IPS-NIHi11 (cell line): ENCODE measurements at regions not wholly inside any gene's neighbourhood (a gene's known extent, or its start where the extent isn't known, plus 50 kb on each side); places are given as distances from the start of the nearest gene placed in this dataset.

Experiments used
- DNase-seq: peaks from one replicate; pipeline ENCODE4 v3.0.0; 2012; ENCODE audit warnings: mixed read lengths, low spot score

DNA sequence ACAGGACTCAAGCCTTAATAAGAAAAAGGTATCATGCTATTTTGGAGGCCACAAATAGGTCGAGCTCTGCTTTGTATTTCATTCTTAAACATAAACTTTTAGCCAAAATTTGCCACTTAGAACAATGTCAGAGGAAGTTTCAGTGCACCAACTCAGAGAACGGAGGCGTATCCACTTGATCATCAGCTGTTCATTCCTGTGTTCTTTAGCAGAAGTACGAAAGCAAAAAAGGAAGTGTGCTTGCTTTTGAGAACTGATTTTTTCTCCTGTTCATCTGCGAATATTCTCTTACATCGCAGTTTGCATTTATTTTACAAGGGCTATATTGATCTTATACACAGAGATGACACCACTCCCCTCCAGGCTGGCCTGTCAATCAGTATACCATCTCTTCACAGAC lies 188.6 kb upstream of the SOX5 start:
- DNase-seq, result no peak

DNA sequence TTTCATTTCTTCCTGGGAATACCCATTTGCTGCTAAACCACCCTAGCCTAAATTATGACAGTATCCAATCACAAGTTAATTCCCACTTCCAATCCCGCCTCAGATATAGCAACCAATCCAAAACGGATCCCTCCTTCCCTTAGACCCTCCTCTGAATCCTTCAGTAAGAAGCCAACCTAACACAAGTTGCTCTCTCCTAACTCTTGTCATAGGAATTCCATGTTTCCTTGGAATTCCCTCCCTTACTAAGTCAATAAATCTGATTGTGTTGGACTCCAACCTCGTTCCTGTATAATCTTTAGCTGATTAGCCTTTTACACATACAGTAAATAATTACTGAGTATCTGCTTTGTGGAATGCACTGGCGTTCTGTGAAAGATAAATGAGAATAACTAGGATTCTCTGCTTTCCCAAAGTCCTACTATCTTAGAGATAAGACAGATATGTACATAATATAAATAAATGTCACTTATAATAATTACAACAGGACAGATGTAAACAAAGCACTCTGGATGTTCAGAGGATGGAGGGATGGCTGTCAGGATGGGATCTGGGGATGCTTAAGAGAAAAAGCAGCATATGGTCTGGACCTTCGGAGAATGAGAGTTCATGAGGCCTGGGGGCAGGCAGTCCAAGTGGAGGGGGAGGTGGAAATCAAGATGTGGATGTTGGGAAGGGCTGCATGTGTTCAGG lies 185.8 kb upstream of the SOX5 start:
- no peak for DNase-seq

DNA sequence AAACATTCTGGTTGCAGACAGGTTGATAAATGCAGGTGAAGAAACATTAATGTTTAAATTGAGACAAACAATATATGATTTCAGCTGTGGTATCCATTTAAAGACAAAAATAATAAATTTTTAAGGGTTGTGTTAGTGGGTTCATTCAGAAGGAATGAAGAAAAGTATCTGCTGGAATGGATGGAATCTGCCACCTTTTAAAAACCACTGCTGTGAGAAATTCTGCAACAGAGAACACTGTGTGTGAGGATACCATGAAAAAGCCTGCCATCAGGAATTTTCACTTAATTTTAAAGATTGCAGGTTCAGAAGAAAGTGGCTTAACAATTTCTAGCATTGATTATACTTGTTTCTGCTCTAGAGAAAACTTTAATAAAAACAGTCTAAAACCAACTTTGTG lies 184.6 kb upstream of the SOX5 start:
- DNase-seq, result no peak

DNA sequence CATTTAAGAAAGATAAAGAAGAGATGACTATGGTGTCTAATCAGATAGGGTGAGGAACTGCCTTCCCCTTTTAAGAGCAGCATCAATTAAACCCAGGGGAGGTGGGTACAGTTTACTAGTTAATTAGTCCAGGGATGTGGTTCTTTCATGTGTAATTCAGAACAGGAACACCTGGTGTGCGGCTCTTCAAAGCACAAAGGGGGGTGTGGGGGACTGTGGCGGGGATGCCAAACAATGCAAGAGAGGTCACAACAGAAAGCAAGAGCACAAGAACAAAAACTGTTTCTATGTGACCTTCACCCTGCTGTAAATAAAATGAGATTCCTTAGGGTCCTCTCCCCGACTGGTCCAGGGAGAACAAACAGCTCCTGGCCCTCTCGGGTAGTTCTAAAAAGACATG lies 183.9 kb upstream of the SOX5 start:
- peak; percentile 77 for DNase-seq

DNA sequence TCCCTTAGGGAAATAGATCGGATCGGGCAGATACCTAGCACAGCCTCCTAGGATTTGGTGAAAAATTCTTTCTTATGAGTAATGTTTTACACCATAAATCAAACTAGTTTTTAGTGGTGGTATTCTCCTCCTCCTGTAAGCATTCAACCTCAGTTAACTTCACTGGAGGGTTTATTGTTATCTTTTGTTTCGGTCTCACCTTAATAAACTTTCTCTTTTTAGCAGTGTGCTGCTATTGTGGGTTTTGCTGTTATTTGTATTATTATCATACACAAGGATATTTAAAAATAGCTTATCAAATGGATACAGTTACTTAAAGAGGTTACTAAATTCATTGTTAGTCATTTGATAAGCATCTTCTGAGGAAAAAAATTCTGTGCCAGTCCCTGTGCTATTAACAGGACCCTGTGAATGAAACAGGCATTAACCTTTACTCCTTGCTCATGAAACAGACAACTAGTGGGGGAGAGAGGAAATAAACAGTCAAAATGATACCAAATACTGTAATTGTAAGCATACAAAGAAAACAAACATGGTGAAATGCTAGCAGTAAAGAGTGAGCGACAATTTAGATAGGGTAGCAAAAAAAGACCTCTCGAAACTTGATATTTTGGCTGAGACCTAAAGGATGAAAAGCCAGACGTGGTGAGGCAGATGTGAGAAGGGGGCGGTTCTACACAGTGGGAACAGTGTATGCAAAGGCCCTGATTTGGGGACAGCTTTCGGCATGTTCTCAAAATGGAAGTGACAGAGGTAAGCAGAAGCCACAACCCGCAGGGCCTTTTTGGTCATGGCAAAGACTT lies 178.7 kb upstream of the SOX5 start:
- no peak for DNase-seq

DNA sequence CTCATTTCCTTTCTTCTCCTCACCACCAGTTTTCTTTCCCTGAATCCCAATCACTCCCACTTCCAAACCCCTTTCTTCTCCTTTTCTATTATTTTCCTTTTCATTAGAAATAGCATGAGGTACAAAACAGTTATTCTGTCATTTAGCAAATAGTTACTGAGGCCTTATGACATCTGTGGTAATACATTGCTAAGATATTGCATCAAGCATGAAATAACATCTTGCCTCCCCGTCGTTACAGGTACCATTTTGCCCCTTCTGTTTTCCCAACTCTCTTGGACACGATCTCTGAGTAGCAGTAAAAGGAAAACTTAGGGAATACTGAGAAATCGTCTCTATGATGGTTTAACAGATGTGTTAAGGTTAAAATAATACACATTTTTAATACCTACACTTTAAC lies 175.8 kb upstream of the SOX5 start:
- DNase-seq, result no peak

DNA sequence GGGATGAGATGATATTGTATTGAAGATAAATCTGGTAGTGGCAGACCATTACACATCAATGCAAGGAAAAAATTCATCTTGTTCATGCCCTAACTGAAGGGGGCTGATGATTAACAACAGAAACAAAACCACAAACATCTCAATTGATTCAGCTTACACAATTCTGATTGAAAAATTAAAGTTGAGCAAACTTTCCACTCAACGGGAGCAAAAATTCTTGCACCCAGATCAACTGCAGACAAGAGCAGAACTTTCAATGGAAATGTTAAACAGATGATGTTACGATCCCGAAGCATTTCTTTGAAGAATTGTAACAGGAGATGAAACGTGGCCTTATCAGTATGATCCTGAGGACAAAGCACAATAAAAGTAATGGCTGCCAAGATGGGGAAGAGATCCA lies 172.4 kb upstream of the SOX5 start:
- no peak for DNase-seq

DNA sequence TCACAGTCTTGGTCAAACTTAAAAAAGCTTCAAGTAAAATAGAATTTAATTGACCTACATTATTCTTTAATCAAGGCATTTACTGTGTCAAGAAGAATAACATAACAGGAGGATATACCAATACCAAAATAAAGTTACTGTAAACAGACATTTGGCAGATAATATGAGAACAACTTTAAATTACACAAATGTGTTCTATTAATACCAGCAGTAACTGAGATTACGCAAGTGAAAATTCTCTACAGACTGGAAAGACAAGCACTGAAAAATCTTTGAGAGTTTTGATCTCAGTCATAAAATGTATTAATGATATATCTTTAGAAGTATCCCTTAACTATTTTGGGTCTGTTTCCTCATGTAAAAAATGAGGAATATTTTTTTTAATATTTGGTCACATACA lies 169.2 kb upstream of the SOX5 start:
- DNase-seq, result no peak

DNA sequence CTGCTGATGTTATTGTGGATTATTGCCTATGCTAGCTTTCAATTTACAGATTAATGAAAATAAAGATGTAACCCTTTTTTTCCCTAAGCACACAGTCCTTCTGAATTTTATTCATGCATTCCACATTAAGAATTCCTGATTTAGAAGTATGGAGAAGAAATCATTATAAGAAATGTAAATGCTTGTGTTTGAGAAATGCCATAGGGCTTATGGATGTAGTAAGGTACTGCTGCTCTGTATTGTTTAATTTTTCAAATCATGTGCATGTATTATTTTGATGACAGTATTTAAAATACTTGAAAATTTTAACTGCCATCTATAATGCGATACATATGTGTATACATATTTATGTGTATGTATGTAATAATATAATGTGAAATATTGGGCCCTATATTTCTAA lies 167.1 kb upstream of the SOX5 start:
- DNase-seq, result no peak

DNA sequence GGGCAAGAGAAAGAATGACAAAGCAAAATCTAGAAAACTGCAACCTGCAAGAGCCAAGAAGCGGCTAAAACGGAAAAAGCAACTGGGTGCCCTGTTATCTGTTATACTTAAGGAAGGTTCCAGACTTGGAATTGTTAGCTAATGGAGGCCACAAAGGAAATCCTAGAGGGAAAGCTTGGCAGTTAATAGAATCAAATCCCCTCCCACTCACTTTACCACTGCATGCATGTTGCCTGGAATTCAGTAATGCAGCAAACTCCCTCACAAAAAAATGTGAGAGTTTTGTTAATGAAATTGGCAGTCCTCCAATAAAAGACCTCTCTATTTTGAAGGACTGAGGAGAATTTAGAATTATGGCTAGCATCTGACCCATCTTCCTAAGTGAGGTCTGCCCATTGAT lies 164.2 kb upstream of the SOX5 start:
- no peak for DNase-seq

DNA sequence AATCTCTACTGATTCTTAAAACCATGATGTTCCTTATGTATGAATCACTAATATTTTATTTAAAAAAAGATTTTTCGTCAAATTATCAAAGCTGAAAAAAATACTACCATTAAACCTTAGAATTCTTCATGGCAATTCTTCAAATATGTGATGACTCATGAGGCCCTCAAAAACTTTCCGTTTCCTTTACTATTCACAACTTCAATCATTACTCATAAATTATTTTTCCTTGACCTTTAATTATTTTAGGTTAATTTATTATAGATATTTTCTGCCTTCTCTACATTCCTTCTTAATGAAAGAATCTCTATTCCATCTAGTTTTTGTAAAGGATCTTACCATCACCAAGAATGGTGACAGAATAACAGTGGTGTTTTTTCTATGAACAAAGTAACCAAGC lies 162.1 kb upstream of the SOX5 start:
- DNase-seq, result no peak

DNA sequence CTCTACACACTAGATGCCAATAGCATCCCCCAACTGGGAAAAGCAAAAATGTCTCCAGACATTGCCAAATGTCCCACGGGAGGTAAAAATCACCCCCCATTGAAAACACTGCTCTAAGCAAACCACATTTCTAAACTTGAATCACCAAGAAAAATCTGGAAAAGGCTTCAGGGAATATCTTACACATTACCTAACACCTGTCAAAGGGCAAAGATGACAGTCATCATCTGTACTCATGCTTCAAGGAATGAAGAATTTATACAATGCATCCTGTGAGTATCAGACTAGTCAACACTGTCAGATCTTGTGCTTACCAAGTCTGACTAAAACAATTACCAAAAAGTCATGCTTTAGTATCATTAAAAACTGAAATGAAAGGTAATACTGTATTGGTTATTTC lies 161.6 kb upstream of the SOX5 start:
- no peak for DNase-seq

DNA sequence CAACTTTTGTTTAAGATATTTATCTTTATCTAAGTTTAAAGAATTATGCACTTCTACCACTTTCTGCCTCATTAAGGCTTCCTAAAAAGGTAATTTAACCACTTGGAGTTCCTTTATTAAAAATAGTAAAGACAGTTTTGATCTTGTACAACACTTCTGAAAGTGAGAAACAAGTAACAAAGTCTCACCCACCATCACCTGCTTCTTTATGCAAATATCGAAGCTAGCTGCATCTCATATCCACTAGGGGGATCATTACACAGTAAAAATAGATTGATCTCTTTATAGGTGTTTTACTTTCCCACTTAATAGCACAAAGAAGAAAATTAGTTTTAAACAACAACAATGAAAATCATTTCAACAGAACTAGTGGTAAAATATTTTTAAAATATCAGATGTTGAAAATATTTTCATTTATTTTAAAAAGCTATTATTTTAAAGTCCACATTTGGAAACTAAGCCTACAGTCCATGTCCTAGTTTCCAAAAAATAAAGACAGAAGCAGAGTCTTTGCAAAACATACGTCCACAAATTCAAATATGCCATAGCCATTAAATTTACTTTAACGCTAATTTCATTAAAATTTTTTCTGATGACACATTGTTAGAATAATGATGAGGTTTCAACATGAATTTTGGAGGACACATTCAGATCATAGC lies 160.0 kb upstream of the SOX5 start:
- DNase-seq, result peak; percentile 23

DNA sequence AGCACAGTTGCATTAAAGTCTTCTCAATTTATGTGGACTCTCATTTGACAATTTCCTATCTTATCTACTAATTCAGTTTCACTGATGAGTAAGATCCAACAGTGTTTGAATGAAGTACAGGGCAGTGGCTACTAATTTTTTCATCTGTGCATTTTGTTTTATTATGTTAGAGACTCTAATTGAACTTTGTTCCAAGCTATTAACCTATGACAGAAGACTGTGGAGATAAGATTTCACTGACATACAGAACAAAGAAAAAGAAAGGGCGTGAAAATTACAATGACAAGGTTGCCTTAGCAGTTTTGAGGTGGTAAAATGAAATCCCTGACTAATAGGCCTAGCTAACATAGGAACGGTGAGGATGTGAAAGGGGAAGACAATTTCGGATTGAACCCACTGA lies 153.2 kb upstream of the SOX5 start:
- DNase-seq, result no peak

DNA sequence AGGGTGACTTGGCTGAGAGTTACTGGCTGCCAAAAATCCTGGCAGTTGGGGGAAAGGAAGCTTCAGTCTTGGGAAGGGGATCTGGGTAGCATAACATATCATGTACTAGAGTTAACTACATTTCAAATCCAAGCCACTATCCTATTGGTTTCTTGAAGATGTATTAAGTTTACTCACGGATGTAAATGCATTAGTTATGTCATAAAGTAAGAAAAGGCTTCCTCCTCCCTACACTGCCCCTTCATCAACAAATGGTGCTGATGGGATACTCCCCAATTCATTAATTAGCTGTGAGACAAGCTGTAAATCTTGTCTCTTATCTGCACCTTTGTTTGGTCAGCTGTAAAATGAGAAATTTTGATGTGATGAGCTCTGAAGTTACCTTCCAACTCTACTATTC lies 150.1 kb upstream of the SOX5 start:
- DNase-seq, result no peak

DNA sequence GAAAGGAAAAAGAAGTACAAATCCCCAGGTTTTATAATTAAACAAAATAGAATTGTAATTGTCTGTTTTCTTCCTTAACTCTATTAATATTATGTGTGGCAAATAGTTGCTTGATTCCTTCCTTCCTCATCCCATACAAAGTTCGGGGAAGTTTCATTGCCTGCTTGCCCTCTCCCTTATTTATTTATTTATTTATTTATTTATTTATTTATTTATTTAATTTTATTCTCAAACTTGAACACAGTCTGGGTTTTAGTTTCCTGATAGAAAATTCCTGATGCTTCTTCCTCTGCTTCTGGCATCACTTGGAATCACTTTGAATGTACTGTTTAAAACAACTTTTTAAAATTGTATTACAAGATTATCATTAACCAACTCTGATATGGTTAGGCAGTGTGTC lies 145.8 kb upstream of the SOX5 start:
- DNase-seq, result no peak

DNA sequence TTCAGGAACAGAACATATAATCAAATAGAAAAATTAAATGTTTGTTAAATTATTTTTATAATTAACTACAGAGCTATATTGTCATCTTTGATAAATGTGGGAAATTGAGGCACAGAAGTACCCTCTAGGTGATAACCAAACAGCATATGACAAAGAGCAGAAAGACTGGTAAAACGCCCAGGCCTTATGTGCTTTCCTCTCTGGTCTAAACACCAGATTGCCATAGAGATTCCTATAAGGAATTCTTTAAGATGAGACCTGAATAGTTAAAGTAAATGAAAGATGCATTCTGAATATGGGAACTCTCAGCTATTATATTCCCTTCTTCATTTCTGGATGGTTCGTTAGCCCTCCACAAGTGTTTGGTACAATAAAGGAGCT lies 140.0 kb upstream of the SOX5 start:
- DNase-seq, result no peak

DNA sequence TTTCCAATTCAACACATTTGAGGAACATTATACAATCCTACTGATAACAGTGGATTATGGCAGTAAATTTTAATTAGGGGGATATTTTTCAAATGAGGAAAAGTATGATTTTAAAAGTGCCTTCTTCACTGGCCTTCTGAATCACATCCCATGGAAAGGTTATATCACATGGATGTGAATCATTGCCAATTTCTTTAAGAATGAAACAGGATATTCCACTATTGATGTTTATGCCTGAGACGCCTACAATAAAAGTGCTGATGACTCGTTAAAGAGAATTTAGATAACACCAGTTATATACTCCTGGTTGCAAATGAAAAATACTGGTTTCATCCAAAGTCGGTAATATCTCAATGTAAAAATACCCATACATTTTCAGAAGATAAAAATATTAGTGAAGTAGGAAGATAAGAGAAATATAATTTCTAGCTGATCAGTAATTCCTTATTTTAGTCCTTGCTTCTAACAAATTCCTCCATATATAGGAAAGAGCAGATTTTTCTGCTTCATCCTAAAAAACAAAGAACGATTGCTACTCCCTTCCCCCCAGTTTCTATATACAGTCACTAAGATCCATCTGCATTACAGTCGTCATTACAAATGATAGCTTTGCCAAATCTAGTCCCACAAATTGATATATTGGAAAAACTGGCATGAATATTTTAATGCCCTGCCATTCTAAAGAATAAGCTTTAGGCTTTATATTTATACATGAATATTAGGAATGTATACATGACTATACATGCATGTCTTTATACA lies 139.5 kb upstream of the SOX5 start:
- no peak for DNase-seq

DNA sequence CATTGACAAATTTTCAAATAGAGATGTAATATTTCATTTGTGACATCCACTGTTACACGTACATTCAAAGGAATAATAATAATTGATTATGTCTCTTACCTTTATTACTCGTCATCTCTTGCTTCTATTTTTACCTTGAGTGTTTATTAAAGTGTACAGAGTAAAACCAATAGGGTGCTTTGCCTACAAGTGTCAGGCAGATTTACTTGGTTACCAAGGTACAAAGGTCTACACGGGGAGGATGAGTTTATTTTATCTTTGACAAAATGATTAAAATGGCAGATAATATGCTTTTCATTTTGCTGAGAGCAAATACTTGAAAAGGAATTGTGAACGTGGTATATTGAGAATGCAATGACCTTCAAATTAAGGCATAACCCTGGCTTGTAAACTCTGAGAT lies 137.8 kb upstream of the SOX5 start:
- DNase-seq, result no peak

DNA sequence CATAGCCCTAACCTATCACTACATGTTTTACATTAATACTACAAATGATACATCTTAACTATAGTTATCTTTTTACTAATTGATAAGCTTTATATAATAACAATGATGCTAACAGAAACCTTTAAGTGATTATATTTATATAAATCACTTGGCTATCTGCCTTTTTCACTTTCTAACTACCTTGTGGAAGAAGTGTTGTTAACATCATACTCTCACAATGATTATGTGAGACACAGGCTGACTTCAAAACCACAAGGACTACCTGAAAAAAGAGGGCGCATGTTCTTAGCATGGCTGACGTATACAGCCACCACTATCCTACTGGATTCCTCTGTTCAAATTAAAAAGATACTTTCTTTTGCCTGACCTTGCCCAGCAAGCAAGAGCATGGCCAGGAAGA lies 135.3 kb upstream of the SOX5 start:
- no peak for DNase-seq

DNA sequence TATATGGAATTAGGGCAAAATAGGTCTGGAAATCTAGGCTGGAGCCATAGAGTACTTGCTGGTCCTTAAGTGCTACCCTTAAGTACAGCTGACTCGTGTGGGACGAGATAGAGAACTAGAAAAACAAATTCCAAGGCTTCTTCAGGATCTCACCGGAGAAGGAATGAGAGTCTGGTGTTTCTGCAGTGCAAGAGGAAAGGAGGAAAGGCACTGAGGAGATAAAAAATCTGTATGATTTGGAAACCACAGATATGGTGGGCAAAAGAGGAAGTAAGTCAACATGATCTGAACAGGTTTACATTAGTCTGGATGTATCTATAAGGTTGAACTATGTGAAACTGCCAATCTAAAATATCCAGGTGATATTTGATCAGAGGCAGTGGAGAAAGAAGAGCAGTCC lies 134.4 kb upstream of the SOX5 start:
- DNase-seq, result no peak

DNA sequence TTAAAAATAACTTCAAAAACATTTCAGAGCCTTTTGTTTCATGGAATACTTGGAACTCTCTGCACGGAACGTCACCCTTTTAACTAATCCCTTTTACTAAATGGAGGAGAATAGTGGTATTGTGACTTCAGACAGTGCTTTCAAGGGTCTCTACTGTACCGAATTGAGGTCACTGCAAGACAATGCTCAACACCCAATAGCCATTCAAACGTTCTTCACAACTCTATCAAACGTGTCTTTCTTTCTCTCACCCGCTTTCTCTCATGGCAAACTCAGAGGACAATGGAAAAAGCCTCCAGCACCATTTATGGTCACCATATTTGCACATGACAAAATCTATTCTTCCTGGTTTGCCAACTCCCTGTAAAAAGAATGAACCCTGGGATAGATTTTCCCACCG lies 132.1 kb upstream of the SOX5 start:
- no peak for DNase-seq

DNA sequence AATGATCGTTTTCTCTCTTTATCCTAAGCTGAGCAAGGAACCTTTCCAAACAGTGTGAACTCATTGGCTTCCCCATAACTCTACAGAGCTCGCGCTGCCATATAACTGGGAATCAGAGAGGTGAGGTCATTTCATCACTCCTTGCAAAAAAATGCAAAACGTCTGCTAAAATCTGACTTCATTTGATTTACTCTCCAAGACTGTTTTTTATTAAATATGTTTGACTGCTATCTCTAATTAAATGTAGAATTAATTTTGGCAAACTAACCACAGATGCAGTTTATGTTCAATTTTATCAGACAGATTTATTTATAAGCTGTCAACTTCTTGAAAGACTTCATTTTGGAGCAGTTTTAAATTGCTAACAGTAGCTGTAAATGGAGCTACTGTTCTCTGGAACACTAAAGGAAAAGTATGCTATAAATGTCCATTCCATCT lies 131.6 kb upstream of the SOX5 start:
- DNase-seq, result no peak
